ENCODE measurements at regions not wholly inside any gene's neighbourhood (a gene's known extent, or its start where the extent isn't known, plus 50 kb on each side); places are given as distances from the start of the nearest gene placed in this dataset.

DNA sequence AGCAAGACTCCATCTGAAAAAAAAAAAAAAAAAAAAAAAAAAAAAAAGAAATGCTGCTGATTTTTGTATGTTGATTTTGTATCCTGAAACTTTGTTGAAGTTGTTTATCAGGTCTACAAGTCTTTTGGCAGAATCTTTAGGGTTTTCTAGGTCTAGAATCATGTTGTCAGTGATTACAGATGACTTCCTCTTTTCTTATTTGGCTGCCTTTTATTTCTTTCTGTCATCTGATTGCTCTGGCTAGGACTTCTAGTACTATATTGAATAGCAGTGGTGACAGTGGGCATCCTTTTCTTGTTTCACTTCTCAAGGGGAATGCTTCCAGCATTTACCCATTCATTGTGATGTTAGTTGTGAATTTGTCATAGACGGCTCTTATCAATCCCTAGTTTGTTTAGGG, 334.4 kb downstream of the SPRY1 start:
- ChIA-PET POLR2A (no interaction called here), CTCF (no interaction called here)
- no peak overlapping the region for H3K4me3 ChIP-seq (ENCODE audit: low read depth, low read length)
- TF ChIP-seq, protein P1, sequence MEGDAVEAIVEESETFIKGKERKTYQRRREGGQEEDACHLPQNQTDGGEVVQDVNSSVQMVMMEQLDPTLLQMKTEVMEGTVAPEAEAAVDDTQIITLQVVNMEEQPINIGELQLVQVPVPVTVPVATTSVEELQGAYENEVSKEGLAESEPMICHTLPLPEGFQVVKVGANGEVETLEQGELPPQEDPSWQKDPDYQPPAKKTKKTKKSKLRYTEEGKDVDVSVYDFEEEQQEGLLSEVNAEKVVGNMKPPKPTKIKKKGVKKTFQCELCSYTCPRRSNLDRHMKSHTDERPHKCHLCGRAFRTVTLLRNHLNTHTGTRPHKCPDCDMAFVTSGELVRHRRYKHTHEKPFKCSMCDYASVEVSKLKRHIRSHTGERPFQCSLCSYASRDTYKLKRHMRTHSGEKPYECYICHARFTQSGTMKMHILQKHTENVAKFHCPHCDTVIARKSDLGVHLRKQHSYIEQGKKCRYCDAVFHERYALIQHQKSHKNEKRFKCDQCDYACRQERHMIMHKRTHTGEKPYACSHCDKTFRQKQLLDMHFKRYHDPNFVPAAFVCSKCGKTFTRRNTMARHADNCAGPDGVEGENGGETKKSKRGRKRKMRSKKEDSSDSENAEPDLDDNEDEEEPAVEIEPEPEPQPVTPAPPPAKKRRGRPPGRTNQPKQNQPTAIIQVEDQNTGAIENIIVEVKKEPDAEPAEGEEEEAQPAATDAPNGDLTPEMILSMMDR (IDR thresholded peaks at IDR 0.05; ENCODE audit: insufficient read depth, low read length, missing control alignments) = no peak
- no peak for DNase-seq (ENCODE audit: low read depth, low spot score)

DNA sequence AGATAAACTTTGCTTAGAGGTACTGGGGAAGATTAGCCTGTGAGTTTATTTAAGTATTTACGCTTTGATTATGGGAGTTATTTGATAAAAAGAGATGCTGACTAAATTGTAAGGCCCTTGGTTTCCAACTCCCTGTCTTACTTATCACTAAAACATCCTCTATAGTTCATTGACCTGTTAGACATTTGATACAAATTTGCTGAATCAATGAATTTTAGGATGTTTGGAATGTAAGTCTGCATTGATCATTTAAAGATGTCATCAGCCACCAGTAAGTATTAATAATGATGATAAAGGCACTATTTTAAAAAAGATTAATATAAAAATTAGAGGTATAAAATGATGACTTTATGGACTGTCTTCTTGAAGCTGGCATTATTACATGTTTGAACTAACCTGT, 340.6 kb downstream of the SPRY1 start:
- ChIA-PET CTCF (no interaction called here), POLR2A (no interaction called here)
- TF ChIP-seq, protein P1 (IDR thresholded peaks at IDR 0.05; ENCODE audit: insufficient read depth, low read length, missing control alignments) = no peak
- DNase-seq (ENCODE audit: low read depth, low spot score) = no peak
- no peak overlapping the region for H3K4me3 ChIP-seq (ENCODE audit: low read depth, low read length)

DNA sequence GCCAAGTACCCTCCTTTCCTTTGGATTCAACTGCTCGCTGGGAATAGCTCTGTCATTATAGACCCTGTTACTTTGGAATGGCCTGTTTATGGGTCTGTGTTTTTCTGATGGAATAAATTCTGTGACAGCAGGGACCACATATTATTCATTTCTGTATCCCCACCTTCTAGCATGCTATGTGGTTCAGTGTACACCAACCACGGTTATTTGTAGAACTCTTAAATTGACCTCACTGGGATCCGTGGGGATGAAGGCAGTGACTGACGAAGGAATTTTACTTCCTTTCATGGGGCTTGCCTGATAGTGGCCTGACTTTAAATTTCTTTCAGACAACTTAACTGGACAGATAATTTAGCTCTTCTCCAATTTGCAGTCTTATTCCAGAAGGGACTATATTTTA, 343.2 kb downstream of the SPRY1 start:
- POLR2A ChIA-PET = no interaction called here
- CTCF ChIA-PET = no interaction called here
- TF ChIP-seq, protein P1 (IDR thresholded peaks at IDR 0.05; ENCODE audit: insufficient read depth, low read length, missing control alignments) = no peak
- H3K4me3 ChIP-seq (ENCODE audit: low read depth, low read length) = no peak overlapping the region
- DNase-seq (ENCODE audit: low read depth, low spot score) = no peak

DNA sequence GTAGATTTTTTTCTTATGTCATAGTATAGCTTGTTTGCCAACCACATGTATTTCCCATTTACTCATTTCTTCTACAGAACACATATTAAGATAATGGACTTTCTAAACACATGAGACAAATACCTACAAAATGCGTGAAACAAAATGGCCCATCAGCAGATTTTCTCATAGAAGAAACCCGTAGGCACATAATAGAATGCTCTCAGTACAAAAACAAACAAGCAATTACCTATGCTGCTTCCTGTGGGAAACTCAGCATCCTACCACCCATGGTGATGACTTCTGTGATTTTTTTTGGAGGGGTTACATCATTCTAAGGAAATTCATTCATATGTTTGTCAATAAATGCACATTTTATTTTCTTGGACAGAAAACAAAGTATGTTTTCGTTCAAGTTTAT, 343.6 kb downstream of the SPRY1 start:
- POLR2A ChIA-PET = no interaction called here
- no peak overlapping the region for H3K4me3 ChIP-seq (ENCODE audit: low read depth, low read length)
- DNase-seq (ENCODE audit: low read depth, low spot score) = no peak
- CTCF ChIA-PET = no interaction called here
- TF ChIP-seq, protein P1 (IDR thresholded peaks at IDR 0.05; ENCODE audit: insufficient read depth, low read length, missing control alignments) = no peak

DNA sequence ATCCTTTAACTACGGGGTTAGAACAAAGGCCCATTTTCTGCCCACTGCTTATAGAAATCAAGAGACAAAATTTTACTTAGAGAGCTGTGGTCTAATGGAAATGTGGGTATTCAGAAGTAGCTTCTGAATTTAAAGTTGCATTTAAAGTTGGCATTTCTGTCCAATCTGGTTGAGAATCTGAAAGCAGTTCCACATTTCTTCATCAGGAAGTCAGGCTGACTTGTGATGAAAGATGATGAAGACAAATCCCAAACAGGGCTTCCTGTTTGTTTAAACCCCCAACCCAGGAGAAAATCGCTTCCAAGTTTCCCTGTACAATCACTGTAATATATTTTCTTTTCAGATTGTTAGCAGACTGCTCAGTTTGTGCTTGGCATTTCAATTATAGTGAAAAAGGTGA, 345.3 kb downstream of the SPRY1 start:
- TF ChIP-seq, protein P1 (IDR thresholded peaks at IDR 0.05; ENCODE audit: insufficient read depth, low read length, missing control alignments) = no peak
- H3K4me3 ChIP-seq (ENCODE audit: low read depth, low read length) = no peak overlapping the region
- ChIA-PET POLR2A (no interaction called here), CTCF (no interaction called here)
- DNase-seq (ENCODE audit: low read depth, low spot score) = no peak

DNA sequence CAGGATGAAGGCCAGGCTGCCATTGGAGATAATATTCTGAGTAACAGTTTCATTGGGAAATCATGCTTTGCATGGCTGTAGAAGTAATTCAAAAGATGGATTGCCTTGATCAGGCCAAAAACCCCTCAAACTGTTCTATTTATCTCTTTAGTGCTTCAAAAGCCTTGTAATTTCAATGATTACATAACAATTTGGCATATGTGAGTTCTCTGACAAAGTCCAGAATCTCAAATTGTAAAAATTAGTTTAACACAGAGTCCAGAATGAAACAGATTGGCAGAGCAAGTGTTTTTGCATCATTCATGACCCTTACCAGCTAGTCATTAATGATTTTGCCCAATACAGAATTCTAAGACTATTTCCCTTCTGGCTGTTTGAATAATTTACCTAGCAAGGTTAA, 347.3 kb downstream of the SPRY1 start:
- CTCF ChIA-PET = interaction anchor here (0.8 kb wide), 1 partner anchor 55 kb away, joined by 3 read pairs; no protein-coding TSS in a partner anchor
- TF ChIP-seq, protein P1 (IDR thresholded peaks at IDR 0.05; ENCODE audit: insufficient read depth, low read length, missing control alignments) = no peak
- no peak for DNase-seq (ENCODE audit: low read depth, low spot score)
- POLR2A ChIA-PET = no interaction called here
- H3K4me3 ChIP-seq (ENCODE audit: low read depth, low read length) = no peak overlapping the region
